ENCODE measurements at regions not wholly inside any gene's neighbourhood (a gene's known extent, or its start where the extent isn't known, plus 50 kb on each side); places are given as distances from the start of the nearest gene placed in this dataset.

DNA sequence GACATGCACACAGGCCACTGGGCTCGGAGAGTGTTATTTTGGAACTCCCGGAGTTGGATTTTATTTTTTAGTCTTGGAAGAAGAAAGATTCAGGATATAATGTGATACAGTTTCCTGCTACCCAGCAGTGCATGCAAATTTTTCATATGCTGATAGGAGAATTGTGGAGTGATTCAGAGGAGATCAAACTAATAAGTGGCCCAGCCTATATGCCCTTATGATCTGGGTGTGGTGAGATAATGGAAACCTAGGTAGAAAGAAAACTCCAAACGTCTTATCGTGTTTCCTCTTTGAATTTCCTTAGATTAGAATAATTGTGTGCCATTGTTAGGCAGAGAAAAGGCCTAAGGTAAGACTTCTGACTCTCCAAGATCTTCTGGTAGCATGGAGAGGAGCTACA lies 401.2 kb upstream of the BTBD3 start:
- H3K4me3 ChIP-seq: no peak overlapping the region
- no peaks in the 10 kb centered on the region for H3K27me3 ChIP-seq
- no peaks in the 10 kb centered on the region for H3K4me1 ChIP-seq (ENCODE audit: low read depth)
- no peaks in the 10 kb centered on the region for H3K36me3 ChIP-seq
- no peaks in the 10 kb centered on the region for H3K9me3 ChIP-seq (ENCODE audit: low read depth)
- TF ChIP-seq, protein P1, sequence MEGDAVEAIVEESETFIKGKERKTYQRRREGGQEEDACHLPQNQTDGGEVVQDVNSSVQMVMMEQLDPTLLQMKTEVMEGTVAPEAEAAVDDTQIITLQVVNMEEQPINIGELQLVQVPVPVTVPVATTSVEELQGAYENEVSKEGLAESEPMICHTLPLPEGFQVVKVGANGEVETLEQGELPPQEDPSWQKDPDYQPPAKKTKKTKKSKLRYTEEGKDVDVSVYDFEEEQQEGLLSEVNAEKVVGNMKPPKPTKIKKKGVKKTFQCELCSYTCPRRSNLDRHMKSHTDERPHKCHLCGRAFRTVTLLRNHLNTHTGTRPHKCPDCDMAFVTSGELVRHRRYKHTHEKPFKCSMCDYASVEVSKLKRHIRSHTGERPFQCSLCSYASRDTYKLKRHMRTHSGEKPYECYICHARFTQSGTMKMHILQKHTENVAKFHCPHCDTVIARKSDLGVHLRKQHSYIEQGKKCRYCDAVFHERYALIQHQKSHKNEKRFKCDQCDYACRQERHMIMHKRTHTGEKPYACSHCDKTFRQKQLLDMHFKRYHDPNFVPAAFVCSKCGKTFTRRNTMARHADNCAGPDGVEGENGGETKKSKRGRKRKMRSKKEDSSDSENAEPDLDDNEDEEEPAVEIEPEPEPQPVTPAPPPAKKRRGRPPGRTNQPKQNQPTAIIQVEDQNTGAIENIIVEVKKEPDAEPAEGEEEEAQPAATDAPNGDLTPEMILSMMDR (IDR thresholded peaks at IDR 0.05; ENCODE audit: low read depth, low read length): no peak
- H3K27ac ChIP-seq: no peak overlapping the region
- no peak for DNase-seq (ENCODE audit: low read depth in 1 of 2, low spot score in 1 of 2)

DNA sequence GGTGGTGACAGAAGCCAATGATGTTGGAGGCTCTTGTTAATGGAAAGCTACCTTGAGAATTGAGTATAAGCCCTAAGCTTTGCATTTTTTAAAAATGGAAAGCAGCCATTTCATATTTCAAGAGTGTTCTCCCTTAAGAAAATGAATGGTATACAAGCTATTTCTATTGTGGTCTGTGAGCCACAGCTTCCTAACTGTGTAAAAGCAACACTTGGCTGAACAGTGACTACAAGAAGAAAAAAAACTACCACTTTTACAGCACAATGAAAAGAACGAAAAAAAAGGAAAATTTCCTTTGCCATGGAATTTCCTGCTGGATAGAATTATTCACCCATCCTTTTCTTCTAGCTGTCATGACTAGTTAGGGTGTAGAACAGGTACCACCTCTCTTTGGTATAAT lies 397.1 kb upstream of the BTBD3 start:
- Histone ChIP-seq H3K27ac (no peak overlapping the region), H3K4me3 (no peak overlapping the region), H3K4me1 (ENCODE audit: low read depth) (no peaks in the 10 kb centered on the region), H3K36me3 (no peaks in the 10 kb centered on the region), H3K27me3 (no peaks in the 10 kb centered on the region), H3K9me3 (ENCODE audit: low read depth) (no peaks in the 10 kb centered on the region)
- TF ChIP-seq, protein P1 (IDR thresholded peaks at IDR 0.05; ENCODE audit: low read depth, low read length): no peak
- no peak for DNase-seq (ENCODE audit: low read depth in 1 of 2, low spot score in 1 of 2)

DNA sequence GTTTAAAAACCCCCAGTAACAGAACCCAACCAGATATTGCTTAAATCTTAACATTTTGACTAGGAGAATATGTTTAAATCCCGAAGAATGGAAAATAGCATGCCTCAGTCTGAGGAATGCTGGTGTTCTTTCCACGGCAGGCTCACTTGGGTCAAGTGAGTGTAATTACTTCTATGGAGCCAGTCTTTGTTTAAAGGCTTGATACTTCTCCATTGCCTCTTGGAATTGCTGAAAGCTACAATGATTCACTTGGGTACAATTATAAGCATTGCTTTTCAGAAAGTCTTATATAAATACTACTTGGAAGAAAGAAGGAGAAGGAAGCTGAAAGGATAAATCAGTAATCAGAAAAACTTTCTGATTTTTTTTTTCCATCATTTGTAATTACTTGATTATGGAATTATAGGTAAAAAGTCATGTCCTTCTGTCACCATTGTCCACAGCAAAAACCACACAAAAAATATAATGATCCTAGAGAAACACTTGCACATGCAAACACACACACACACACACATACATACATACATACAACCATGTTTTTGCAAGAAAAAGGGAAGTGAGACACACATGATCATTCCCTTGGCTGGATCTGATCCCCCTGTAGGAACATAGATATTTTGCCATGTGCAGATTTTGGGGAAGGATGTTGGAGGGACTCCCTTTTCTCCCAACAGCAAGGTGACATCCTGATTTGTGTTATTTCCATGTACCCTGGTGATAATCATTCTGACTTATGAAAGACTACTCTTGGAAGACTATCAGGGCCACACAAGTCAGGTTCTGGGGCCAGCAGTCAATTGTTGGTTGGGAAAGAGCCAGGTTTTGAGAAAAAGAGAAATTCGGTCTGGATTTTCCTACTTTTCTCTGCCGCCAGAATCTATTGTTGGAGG lies 396.0 kb upstream of the BTBD3 start:
- H3K36me3 ChIP-seq: no peaks in the 10 kb centered on the region
- no peak for DNase-seq (ENCODE audit: low read depth in 1 of 2, low spot score in 1 of 2)
- H3K27me3 ChIP-seq: no peaks in the 10 kb centered on the region
- H3K9me3 ChIP-seq (ENCODE audit: low read depth): no peaks in the 10 kb centered on the region
- TF ChIP-seq, protein P1 (IDR thresholded peaks at IDR 0.05; ENCODE audit: low read depth, low read length): no peak
- no peaks in the 10 kb centered on the region for H3K4me1 ChIP-seq (ENCODE audit: low read depth)
- no peak overlapping the region for H3K27ac ChIP-seq
- no peak overlapping the region for H3K4me3 ChIP-seq

DNA sequence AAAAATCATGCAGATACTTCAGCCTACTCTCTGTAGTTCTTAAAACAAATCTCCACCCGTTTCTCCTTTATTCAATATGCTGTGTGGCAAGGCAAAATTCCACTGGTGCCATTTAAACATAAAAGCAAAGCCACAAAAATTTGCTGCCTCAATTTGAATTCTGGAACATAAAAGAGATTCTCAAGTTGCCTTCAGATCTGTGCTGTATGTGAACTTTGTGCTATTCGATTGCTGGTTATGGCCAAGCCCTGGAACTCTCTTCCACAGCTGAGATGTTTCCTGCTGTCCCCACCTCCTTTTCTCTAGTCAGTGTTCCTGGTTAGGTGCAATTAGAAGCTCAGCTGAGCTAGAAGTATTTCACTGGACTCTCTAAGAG lies 395.3 kb upstream of the BTBD3 start:
- Histone ChIP-seq H3K9me3 (ENCODE audit: low read depth) (no peaks in the 10 kb centered on the region), H3K4me3 (no peak overlapping the region), H3K27me3 (no peaks in the 10 kb centered on the region), H3K36me3 (no peaks in the 10 kb centered on the region), H3K27ac (no peak overlapping the region), H3K4me1 (ENCODE audit: low read depth) (no peaks in the 10 kb centered on the region)
- TF ChIP-seq, protein P1 (IDR thresholded peaks at IDR 0.05; ENCODE audit: low read depth, low read length): no peak
- DNase-seq (ENCODE audit: low read depth in 1 of 2, low spot score in 1 of 2): peak in 1 of 2 donors; percentile 2

DNA sequence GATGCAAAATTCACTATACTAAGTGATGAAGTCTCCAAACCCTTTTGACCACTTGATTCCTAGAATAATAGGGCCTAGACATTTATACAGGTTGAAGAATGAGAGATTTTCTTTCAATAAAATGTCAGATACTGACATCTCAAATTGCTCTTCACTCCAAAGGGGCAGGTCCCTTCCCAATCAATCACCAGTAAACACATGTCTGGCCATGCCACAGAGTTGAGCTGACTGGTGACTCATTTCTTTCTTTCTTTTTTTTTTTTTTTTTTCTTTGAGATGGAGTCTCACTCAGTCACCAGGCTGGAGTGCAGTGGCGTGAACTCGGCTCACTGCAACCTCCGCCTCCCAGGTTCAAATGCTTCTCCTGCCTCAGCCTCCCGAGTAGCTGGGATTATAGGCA lies 388.6 kb upstream of the BTBD3 start:
- H3K36me3 ChIP-seq: no peaks in the 10 kb centered on the region
- no peak overlapping the region for H3K27ac ChIP-seq
- H3K4me3 ChIP-seq: no peak overlapping the region
- DNase-seq (ENCODE audit: low read depth in 1 of 2, low spot score in 1 of 2): no peak
- no peaks in the 10 kb centered on the region for H3K9me3 ChIP-seq (ENCODE audit: low read depth)
- TF ChIP-seq, protein P1 (IDR thresholded peaks at IDR 0.05; ENCODE audit: low read depth, low read length): no peak
- H3K4me1 ChIP-seq (ENCODE audit: low read depth): no peaks in the 10 kb centered on the region
- H3K27me3 ChIP-seq: no peaks in the 10 kb centered on the region
